ENCODE measurements at regions not wholly inside any gene's neighbourhood (a gene's known extent, or its start where the extent isn't known, plus 50 kb on each side); places are given as distances from the start of the nearest gene placed in this dataset.
"Not testable (repeated sequence)": the region's sequence is repeated elsewhere in the genome, so short reads cannot be mapped to it uniquely, and the experiment has no call there.

DNA sequence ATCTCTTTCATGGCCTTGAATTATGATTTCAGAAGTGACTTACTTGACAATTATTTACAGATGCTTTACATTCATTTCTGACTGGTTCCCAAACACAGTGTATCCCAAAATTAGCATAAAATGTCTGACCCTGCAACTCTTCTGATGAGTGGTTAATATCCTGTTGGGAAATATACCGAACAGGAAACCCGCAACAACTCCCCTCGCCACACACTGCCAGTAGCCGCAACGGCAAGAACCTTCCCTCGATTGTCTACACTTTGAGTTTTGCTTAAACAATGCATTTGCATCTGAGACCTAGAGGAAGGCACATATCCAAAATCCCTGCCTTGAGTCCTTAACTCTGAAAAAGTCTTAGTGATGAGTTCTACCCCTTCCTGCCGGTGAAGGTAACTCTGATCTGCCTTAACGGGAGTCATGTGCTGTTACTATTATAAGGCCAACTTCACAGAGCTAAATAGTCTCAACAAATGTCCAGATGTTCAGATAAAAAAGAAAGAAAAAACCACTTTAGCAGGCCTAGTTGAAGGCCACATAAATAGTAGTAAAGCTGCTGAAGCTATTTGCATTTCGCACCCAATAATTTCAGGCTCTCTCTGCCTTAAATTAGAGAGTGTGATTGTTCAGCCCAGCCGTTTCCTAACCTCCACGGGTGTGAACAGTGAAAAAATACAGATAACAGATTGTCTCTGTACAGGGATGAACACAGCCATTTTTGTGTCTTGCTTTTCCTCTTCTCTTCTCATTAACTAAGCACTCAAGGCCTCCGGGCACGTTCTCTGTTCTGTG is 321.1 kb downstream of the HS3ST3B1 start:
- DNase-seq (ENCODE audit: low spot score) = no peak

DNA sequence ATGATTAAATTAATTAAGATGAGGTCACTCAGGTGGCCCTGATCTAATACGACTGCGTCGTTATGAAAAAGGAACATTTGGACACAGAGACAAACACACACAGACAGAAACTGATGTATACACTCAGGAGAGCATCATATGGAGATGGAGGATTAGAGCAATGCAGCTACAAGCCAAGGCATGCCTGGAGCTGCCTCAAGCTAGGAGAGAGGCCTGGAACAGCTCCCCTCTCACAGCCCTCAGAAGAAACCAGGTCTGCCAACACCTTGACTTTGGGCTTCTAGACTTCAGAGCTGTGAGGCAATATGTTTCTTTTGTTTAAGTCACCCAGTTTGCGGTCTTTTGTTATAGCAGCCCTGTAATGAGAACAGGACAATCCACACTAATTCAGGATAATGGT is 318.9 kb downstream of the HS3ST3B1 start:
- DNase-seq (ENCODE audit: low spot score) = no peak

DNA sequence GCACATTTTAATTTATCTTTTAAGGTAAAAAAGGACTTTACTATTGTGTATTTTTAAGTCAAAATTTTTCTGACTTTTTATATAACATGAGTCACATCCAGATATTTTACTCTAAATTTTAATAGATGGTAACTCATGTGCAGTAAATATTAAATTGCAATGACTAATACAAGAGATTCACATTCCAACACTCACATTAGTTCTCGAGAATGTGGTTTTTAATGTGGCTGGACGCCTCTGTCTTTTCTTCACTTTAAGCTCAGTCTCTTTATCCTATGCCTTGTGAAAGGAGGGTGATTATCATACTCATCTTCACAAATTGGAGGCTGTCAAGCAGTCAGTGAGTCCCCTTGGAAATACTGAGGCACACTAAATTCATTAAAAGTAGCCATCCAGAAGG is 315.6 kb downstream of the HS3ST3B1 start:
- no peak for DNase-seq (ENCODE audit: low spot score)

DNA sequence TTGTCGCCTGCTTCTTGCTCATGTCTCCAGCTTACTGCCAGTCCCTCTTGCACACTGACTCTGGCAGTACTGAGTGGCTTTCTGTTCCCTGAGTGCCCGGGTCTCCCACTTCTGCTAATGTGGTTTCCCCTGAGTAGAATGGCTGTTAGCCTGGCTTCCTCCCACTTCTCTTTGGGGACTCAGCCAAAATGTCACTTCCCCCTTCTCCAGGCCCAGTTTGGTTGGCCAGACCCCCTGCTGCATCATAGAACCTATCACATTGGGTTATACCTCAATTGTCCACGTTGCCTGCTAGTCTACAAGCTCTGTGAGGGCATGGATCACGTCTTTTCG is 304.4 kb downstream of the HS3ST3B1 start:
- no peak for DNase-seq (ENCODE audit: low spot score)

DNA sequence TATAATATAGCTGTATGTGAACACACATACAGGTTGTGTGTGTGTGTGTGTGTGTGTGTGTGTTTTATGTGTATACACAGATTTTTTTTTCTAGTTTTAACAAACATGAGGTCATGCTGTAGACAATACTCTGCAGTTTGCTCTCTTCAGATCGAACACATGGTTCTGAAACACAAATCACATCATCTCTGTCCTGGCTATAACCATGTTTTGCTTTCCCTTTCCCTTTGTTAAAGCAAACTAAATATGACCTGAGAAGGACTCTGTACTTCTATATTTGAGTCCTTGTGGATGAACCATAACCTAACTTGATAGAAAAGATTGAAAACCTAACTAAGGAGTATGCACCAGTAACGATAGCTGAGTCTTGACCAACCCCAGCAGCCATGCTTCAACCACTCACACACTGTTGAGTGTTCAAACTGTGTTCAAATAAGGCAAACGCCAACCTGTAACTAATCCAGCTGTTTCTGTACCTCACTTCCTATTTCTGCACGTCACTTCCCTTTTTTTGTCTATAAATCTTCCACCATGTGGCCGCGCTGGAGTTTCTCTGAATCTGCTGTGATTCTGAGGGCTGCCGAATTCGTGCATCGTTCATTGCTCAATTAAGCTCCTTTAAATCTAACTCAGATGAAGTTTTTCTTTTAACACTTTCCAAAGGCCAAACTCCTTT is 303.8 kb downstream of the HS3ST3B1 start:
- no peak for DNase-seq (ENCODE audit: low spot score)

DNA sequence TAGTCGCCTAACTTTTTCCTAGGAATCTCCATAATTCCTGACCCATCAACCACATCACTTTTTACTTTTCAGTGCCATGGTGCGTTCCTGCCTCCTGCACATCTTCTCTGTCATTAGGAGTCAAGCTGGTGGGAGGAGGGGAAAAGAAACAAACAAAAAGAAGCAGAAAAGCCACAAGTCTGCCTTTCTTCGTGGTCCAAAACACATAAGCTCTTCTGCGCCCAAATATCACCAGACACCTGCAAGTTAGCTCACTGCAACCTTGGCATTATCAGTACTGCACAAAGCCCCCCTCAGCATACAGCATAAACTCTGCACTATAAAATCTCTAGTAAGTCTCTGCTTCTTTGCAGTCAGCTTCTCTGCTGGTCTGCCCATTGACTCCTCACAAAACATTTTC is 295.3 kb downstream of the HS3ST3B1 start:
- DNase-seq (ENCODE audit: low spot score) = no peak

DNA sequence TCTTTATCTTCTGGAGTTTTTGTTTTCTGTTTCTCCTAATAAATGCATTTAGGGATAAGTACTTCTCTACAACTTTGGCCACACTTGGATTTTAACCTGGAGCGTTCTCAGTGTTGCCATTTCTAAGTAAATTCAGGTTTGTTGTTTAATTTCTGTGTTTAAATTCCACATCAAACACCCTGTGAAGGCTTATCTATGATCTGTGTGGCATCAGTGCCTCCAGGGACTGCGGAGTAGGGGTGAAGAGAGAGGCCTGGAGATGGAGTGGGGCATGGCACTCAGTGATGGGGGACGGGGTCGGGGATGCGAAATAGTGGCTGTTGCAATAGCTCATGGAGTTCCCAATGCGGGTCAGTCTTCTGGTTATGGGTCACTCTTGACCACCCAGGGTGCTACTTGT is 294.8 kb downstream of the HS3ST3B1 start:
- no peak for DNase-seq (ENCODE audit: low spot score)

DNA sequence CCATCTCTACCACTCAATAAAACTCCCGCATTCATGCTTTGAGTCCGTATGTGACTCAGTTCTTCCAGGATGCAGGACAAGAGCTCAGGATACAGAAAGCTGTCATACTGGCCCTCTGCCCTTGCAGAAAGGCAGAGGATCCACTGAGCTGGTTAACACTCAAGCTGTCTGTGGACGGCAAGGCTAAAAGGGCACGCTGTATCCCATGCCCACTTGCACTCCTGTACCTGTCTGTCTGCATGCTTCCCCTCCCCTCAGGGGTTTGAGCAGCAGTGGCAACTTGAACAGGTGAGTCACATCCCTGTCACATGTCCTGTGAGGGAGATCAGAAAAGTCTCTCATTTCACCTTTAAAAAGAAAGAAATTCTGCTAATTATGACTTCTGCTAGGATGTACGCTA is 293.8 kb downstream of the HS3ST3B1 start:
- no peak for DNase-seq (ENCODE audit: low spot score)

DNA sequence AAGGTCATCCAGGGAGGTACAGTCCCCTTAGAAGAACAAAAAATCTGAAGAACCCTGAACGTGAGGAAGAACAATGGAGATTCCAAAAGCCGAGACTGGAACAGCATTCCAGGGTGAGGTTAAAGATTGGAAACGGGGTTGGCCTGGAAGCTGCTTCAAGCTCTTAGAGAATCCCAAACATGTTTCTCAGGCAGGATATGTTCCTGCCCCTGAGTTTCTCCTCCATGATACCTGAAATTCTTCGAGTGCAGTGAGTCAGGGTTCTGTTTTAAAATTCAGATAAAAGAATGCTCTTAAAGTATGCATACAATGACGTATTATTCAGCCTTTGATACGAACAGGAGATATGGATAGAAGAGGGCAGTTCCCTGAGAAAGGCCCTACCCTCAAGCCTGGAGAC is 293.1 kb downstream of the HS3ST3B1 start:
- DNase-seq (ENCODE audit: low spot score) = no peak

DNA sequence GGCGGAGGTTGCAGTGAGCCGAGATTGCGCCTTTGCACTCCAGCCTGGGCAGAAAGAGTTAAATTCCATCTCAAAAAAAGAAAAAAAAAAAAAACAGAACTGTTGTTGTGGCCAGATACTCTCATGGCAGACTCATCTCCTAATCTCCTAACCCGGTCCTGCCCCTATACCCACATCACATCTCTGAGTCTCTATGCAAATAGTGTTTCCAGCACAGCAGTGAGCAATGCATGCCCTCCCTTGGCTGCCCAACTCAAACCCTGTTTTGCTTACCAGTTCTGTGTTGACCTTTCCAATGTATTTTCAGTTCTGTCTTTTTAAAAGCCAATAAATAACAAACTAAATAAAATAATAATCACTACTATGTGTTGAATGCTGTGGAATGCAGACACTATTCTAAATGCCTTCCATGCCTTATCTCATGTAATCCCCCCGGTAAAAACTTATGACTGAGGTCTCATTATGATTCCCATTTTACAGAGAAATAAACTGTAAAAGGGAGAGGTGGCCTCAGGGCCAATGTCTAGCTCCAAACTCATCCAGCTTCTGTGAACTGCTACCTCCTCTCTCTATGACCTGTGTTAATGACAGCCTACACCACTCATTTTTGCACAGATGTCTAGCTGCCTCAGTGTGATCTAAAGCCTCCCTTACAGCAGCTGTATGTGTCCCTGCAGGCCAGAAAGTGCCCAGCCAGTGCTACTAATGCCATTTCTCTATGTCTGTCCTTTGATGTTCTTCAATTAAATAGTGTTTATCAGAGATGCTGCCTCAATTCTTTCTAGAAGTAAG is 289.8 kb downstream of the HS3ST3B1 start:
- DNase-seq (ENCODE audit: low spot score) = no peak

DNA sequence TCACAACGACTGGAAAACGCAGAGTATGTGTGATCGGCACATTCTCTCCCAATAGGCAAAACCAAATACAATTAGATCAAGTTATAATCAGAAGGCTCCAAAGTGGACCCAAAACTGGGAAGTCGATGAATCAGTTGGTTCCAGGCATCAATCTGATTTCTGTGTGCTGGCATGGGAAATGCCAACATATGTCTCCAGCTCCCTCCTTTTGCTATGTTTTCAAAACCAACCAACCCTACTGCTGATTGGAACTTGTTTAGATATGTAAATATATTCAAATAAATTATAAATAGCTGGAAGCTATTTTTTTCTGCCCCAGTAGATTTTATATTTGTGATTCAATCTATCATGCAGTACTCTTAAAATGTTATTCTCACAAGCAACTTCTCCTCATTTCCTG is 284.2 kb downstream of the HS3ST3B1 start:
- DNase-seq (ENCODE audit: low spot score) = no peak

DNA sequence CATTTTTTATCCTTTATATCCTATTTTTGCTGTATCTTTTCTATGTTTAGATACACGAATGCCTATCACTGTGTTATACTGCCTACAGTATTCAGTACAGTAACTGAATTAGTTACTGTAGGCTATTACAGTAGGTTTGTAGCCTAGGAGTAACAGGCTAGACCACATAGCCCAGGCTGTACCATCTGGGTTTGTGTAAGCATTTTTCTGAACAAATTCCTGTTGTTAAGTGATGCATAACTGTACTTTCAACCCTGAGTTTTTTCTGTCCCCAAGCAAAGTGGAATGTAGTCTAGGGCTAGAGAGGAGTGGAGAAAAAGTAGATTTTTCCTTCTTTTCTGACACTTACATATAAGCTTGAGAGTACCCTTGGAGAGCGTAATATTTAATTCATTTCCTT is 282.1 kb downstream of the HS3ST3B1 start:
- no peak for DNase-seq (ENCODE audit: low spot score)

DNA sequence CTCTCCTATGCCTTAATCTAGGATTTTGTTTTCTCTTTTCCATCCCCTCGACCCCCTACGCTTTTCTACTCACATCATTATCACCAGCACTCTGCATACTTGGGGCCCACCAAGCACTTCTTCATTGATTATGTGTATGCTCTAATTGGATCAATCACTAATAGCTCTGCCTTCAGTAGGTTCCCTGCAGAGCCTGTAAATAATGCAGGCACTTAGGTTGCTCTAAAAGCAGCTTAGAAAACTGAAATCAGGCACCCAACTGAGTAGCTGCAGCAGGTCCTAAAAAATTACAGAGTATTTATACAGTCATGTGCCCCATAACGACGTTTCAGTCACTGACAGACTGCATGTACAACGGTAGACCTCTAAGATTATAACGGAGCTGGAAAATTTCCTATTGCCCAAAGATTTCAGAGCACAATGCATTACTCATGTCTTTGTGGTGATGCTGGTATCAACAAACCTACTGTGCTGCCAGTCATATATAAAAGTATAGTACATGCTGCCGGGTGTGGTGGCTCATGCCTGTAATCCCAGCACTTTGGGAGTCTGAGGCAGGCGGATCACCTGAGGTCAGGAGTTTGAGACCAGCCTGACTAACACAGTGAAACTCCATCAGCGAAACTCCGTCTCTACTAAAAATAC is 280.4 kb downstream of the HS3ST3B1 start:
- no peak for DNase-seq (ENCODE audit: low spot score)

DNA sequence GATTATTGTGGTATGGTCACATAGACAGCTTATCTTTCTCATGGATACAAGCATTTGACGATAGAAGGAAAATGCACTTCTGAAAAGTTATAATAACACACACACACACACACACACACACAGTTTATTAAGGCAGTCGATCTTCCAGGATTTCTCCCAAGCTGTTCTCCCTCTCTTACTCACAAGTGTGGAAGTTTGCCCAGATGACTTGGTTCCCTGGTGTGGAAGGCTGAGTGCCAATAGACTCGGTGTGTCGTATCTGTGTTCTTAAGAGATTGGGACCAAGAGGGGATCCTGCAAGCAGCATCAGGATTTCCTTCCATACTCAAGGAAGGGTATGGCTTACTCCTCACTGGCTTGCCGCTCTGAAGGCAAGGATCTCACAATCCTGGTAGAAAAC is 279.6 kb downstream of the HS3ST3B1 start:
- no peak for DNase-seq (ENCODE audit: low spot score)

DNA sequence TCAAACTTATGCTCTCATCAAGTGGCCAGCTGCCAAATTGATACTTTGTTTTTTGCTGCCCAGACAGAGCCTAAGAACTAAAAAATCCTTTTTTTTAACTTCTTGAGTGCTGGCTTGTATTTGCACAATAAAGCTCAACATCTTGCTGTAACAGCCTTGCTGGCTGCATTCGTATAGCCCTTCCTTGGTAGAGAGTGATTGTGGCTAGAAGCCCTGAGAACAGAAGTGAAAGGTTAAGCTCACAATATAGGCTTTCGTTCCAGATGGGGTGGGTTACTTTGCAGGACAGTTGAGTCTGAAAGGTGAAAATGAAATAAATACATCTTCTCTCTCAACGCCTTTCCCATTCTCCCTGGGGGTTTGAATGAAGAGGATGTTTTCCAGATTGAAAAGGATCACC is 278.8 kb downstream of the HS3ST3B1 start:
- DNase-seq (ENCODE audit: low spot score) = no peak

DNA sequence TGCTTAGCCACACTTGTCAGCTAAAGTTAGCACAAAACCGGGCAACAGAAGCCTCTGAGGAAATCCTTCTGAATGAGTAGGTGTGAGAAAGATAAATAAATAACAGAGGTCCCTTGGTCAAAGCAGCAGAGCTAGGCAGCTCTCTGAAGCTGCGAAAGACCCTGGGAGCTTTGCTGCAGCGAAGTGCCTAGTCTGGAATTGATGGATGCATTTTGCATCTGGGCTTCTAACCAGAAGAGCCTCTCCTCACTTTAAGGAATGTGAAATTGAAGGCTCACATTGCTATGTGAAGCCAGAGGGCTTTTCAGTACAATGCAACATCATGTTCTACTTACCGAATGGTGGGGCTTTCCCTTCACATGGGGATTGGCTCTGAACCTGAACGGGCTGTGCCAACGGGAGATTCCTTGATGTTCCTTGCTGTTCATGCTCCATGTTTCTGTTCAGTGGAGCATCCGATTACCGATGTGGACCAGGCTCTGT is 274.6 kb downstream of the HS3ST3B1 start:
- DNase-seq (ENCODE audit: low spot score) = no peak

DNA sequence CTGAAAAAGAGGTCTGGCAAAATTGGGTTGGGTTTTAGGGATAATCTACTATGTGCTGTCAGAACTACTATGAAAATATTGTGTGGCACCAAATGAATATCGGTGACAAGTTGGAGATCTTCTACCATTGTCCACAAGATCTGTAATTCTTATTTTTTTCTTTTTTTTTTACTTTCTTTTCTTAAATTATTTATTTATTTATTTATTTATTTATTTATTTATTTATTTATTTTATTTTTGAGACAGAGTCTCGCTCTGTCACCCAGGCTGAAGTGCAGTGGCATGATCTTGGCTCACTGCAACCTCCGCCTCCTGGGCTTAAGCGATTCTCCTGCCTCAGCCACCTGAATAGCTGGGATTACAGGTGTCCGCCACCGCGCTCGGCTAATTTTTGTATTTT is 259.4 kb downstream of the HS3ST3B1 start:
- DNase-seq (ENCODE audit: low spot score) = not testable (repeated sequence)

DNA sequence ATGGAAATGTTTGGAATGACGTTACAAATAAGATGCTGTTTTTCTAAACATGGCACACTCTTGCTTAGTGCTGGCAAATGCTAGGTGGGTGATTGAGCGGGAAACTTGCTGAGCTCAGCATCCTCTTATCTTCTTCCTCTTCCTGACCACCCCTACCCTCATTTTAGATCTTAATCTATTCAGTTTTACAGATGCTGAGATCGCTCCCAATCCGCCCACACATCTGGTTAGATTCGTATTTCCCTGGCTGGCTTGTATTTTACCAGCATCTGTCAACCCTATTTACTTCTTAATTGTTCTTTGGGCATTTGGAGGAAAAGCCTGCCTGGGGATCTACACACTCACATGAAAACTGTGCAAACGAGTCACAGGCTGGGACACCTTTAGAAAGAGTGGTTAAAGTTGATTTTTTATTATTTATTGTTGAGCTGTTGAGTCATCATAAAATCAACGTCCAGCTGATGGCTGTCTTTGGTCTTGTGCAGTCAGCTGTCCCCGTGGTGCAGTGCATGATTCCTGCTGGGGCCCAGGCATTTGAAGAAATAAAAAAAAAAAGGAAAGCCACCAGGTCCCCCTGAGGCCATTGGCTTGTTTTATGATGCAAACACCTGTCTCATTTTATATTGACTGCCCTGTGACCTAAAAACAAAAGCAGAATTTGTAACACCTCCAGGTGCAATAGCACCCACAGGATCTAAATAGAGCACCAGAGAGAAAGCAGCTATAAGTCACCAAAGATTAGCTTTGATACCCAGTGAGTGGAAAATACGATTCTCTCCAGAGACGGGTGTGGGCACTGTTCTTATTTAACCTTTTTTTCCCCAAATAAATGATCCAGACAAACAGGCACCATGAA is 258.6 kb downstream of the HS3ST3B1 start:
- no peak for DNase-seq (ENCODE audit: low spot score)

DNA sequence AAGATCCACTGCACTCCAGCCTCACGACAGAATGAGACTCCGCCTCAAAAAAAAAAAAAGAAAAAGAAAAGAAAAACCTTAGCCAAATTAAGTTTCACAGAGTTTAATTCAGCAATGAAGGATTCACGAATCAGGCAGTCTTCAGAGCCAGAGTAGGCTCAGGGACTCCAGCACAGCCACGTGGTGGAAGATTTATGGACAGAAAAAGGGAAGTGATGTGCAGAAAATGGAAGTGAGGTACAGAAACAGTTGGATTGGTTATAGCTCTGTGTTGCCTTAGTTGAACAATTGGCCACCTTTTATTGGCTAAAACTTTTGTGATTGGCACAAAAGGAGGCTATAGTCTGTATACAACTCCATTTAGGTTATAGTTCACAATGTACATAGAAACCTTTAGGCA is 256.6 kb downstream of the HS3ST3B1 start:
- no peak for DNase-seq (ENCODE audit: low spot score)

DNA sequence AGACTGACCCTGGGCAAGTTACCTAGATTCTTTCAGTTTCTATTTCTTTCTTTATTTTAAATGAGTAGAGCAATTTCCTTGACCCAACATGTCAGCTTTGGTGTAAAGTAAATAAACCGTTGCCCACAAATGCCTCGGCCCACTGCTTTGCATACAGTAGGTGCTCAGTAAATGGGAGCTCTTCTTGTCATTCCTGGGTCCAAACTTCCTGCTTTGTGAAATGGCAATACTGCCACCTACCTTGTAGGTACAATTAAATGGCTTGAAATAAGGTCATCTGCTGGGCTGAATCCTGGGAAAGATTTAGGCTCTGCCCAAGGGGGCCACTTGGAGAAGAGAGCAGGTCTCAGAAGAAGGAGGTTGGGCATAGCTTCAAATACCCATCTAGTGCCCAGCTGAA is 253.0 kb downstream of the HS3ST3B1 start:
- no peak for DNase-seq (ENCODE audit: low spot score)

DNA sequence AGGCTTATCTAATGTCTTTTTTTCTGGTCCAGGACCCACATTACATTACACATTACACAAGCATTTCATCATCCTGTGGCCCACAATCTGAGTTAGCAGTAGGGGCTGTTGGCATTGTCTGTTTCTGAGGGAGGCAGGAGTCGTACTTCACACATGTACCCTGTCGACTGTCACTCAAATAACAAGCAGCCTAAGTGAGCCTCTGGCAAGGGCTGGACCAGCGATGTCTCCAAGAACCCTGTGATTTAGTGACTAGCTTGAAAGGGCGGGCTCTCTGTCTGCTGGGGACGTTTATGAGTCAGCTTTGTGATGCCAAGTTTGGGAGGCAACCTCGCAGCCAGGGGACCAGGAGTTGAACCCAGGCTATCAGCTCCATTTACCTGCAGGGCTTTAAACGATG is 251.4 kb downstream of the HS3ST3B1 start:
- DNase-seq (ENCODE audit: low spot score) = no peak

DNA sequence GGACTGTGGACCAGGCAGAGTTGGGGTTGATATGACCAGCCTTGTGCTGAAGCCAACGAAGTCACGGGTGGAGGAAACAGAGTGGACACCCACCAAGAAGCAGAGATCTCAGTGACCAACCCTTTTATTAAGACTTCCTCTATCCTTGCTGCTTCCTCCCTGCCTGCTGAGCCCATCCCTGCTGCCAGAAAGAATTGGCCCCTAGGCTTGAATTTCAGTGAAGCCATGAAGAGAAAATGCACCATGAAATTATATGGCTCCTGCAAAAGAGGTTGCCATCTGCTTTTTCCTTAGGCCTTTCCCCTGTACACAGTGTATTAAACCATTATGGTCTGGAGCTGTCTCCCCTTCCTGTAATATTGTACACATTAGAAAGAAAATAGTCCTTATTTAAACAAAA is 246.7 kb downstream of the HS3ST3B1 start:
- DNase-seq (ENCODE audit: low spot score) = no peak

Data from activated CD4-positive, alpha-beta T cell treated with anti-CD3 and anti-CD28 coated beads, Interleukin-2, Interleukin-4, amounts not matched to agents 100 ng/mL and 50 ng/mL, durations not matched to agents 16 hours and 8 hours (primary cell).